IMR-90 (cell line): ENCODE measurements at regions not wholly inside any gene's neighbourhood (a gene's known extent, or its start where the extent isn't known, plus 50 kb on each side); places are given as distances from the start of the nearest gene placed in this dataset.

Experiments used
- ATAC-seq: fragments of 200-7000 bp; cut with Tn5 transposase; 2 replicates; pipeline ENCODE4 v1.9.1; 2020; ENCODE audit warnings: low read depth, mild to moderate bottlenecking, moderate library complexity
- BruUV-seq: library from RNA; stranded (reverse); fragments of 400-500 nt; replicated peaks from 2 replicates; lab custom pipeline; 2021; lab: Mats Ljungman, UMichigan
- CTCF ChIA-PET: fragments of 300-600 bp; formaldehyde crosslinking; extraction: SDS; loops from one replicate; lab custom pipeline; 2021; ENCODE audit warnings: antibody characterized with exemption; lab: Yijun Ruan, JAX
- POLR2A ChIA-PET: fragments of 300-600 bp; sonication (Branson Sonifier 250); formaldehyde crosslinking; loops from one replicate; lab custom pipeline; 2022; ENCODE audit warnings: antibody characterized with exemption; ENCODE audit not compliant: unreplicated experiment; lab: Charles Lee
- DNase-seq: peaks from one replicate; pipeline ENCODE4 v3.0.0; 2013
- H2AFZ ChIP-seq: replicated peaks from 2 replicates; pipeline ENCODE3; 2013; ENCODE audit warnings: low read length, mild to moderate bottlenecking; ENCODE audit not compliant: poor library complexity
- H2AK5ac ChIP-seq: 2 replicates; pipeline ENCODE4 v1.6.1; 2013; ENCODE audit warnings: low read depth, low read length, inconsistent platforms
- H2AK9ac ChIP-seq: replicated peaks from 2 replicates; pipeline ENCODE3; 2013; ENCODE audit warnings: mild to moderate bottlenecking, low read depth, low read length, moderate library complexity; ENCODE audit not compliant: poor library complexity
- H2BK120ac ChIP-seq: 2 replicates; pipeline ENCODE4 v1.6.1; 2013; ENCODE audit warnings: low read depth, low read length, inconsistent platforms
- H2BK15ac ChIP-seq: 3 replicates; pipeline ENCODE4 v1.6.1; 2013; ENCODE audit warnings: low read depth, low read length, inconsistent platforms
- H2BK20ac ChIP-seq: 2 replicates; pipeline ENCODE4 v1.6.1; 2013; ENCODE audit warnings: low read depth, mild to moderate bottlenecking, inconsistent platforms, low read length, moderate library complexity
- H2BK5ac ChIP-seq: 2 replicates; pipeline ENCODE4 v1.6.1; 2013; ENCODE audit warnings: mild to moderate bottlenecking, low read depth, low read length, inconsistent platforms; ENCODE audit not compliant: poor library complexity, severe bottlenecking
- H3K14ac ChIP-seq: replicated peaks from 2 replicates; pipeline ENCODE4 v1.6.1; 2013; ENCODE audit warnings: low read depth, low read length, inconsistent platforms
- H3K18ac ChIP-seq: 2 replicates; pipeline ENCODE4 v1.6.1; 2013; ENCODE audit warnings: low read depth, low read length, control low read depth
- H3K23ac ChIP-seq: 2 replicates; pipeline ENCODE4 v1.6.1; 2013; ENCODE audit warnings: low read depth, low read length, inconsistent platforms
- H3K27ac ChIP-seq: 2 replicates; pipeline ENCODE4 v1.5.1; 2013; ENCODE audit warnings: mild to moderate bottlenecking, control low read depth, low read length; ENCODE audit not compliant: insufficient read depth
- H3K27me3 ChIP-seq: 2 replicates; pipeline ENCODE4 v1.6.1; 2013; ENCODE audit warnings: low read length; ENCODE audit not compliant: control insufficient read depth, insufficient read depth
- H3K36me3 ChIP-seq: 2 replicates; pipeline ENCODE4 v1.6.1; 2013; ENCODE audit warnings: low read length, mixed read lengths; ENCODE audit not compliant: control insufficient read depth, insufficient read depth
- H3K4ac ChIP-seq: 2 replicates; pipeline ENCODE4 v1.6.1; 2013; ENCODE audit warnings: low read depth, low read length, inconsistent platforms
- H3K4me1 ChIP-seq: 2 replicates; pipeline ENCODE4 v1.6.1; 2013; ENCODE audit warnings: low read length, mixed read lengths; ENCODE audit not compliant: control insufficient read depth, insufficient read depth
- H3K4me2 ChIP-seq: 2 replicates; pipeline ENCODE4 v1.6.1; 2013; ENCODE audit warnings: low read depth, mild to moderate bottlenecking, control low read depth, low read length, moderate library complexity
- H3K4me3 ChIP-seq: 2 replicates; pipeline ENCODE4 v1.5.1; 2013; ENCODE audit warnings: low read depth, mild to moderate bottlenecking, control low read depth, low read length, moderate library complexity; ENCODE audit not compliant: insufficient read depth
- H3K56ac ChIP-seq: 2 replicates; pipeline ENCODE4 v1.6.1; 2013; ENCODE audit warnings: low read length, inconsistent platforms; ENCODE audit not compliant: insufficient read depth; ENCODE audit errors: extremely low read depth
- H3K79me1 ChIP-seq, 2 experiments: 2 replicates each; pipeline ENCODE4 v1.6.1; 2013; ENCODE audit warnings: low read length in 2 of 2, inconsistent platforms in 1 of 2, low read depth in 1 of 2
- H3K9ac ChIP-seq: 2 replicates; pipeline ENCODE4 v1.6.1; 2013; ENCODE audit warnings: low read depth, low read length, control low read depth
- H3K9me1 ChIP-seq: 2 replicates; pipeline ENCODE4 v1.6.1; 2013; ENCODE audit warnings: low read length, inconsistent platforms; ENCODE audit not compliant: insufficient read depth
- H3K9me3 ChIP-seq: 2 replicates; pipeline ENCODE4 v1.6.1; 2013; ENCODE audit warnings: low read length; ENCODE audit not compliant: control insufficient read depth, insufficient read depth
- H4K20me1 ChIP-seq: 2 replicates; pipeline ENCODE4 v1.6.1; 2013; ENCODE audit warnings: low read length, inconsistent platforms; ENCODE audit not compliant: insufficient read depth
- H4K5ac ChIP-seq: 2 replicates; pipeline ENCODE4 v1.6.1; 2013; ENCODE audit warnings: mild to moderate bottlenecking, low read depth, low read length, control low read depth
- H4K8ac ChIP-seq, 2 experiments: 2 replicates each; pipeline ENCODE4 v1.6.1; 2013; ENCODE audit warnings: low read depth in 2 of 2, low read length in 2 of 2, control low read depth in 1 of 2, inconsistent platforms in 1 of 2
- H4K91ac ChIP-seq: 2 replicates; pipeline ENCODE4 v1.6.1; 2013; ENCODE audit warnings: low read depth, low read length, inconsistent platforms; ENCODE audit not compliant: insufficient read depth
- CHD1 ChIP-seq: IDR thresholded peaks from 2 replicates; pipeline ENCODE4 v1.6.1; 2012; ENCODE audit warnings: low read depth, low read length, improper control_type of control experiment
- MAZ ChIP-seq: IDR thresholded peaks from 2 replicates; pipeline ENCODE4 v1.6.1; 2012; ENCODE audit warnings: low read depth, mild to moderate bottlenecking, low read length, improper control_type of control experiment, moderate library complexity, borderline replicate concordance
- NFE2L2 ChIP-seq: fragments of 150-350 bp; IDR thresholded peaks from 2 replicates; pipeline ENCODE4 v1.6.1; 2016; ENCODE audit warnings: low read depth, mild to moderate bottlenecking, low read length
- RAD21 ChIP-seq: IDR thresholded peaks from 2 replicates; pipeline ENCODE4 v1.6.1; 2012; ENCODE audit warnings: low read length, improper control_type of control experiment
- SMC3 ChIP-seq: fragments of 150-350 bp; IDR thresholded peaks from 2 replicates; pipeline ENCODE4 v1.6.1; 2016; ENCODE audit warnings: low read depth, mild to moderate bottlenecking, antibody characterized with exemption, low read length, moderate library complexity
- WGBS, 2 experiments: methylation state at CpG; one replicate each; pipeline versions ENCODE4 v1.1.5 to v1.1.7; 2013; ENCODE audit warnings: missing lambda C conversion rate in 2 of 2; ENCODE audit not compliant: insufficient read length in 1 of 2; ENCODE audit errors: extremely low coverage in 2 of 2; 5-methylcytosine and 5-hydroxymethylcytosine counted together
- dilution Hi-C: fragments of 300-500 bp; cut with HindIII; formaldehyde crosslinking; loops from one replicate; pipeline ENCODE4 v1.14.3; 2018; ENCODE audit warnings: low sequenced_read_pairs; ENCODE audit not compliant: unreplicated experiment
- in situ Hi-C: fragments of 300-500 bp; cut with MboI; formaldehyde crosslinking; loops from 3 replicates; pipeline ENCODE4 v1.14.3; 2019; ENCODE audit warnings: low sequenced_read_pairs, inconsistent platforms, mixed read lengths
- intact Hi-C: fragments of 100-400 bp; cut with micrococcal nuclease; formaldehyde crosslinking; loops from 2 replicates; pipeline ENCODE4 v1.10.0; 2022

DNA sequence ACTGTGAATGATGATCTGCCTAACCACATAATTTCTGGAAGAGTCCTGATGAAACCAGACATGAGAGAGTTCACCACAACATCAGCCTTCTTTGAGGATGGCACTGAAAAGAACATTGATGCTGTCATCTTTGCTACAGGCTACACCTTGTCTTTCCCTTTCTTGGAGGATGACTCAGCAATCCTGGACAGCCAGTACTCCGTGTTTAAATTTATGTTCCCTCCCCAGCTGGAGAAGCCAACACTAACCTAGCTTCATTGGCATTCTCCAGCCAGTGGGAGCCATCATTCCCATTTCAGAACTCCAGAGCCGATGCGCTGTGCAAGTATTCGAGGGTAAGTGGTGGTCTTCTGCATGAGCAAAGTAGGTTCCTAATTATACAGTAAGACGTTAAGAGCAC is 164.1 kb upstream of the POGK start:
- in situ Hi-C loops (no loop called here), intact Hi-C loops (no loop called here), dilution Hi-C loops (no loop called here)
- Histone ChIP-seq H3K18ac (no peak overlapping the region), H4K8ac (no peak overlapping the region), H2AK9ac (no peak overlapping the region), H3K9me1 (no peaks in the 10 kb centered on the region), H3K4me3 (no peak overlapping the region), H3K23ac (no peak overlapping the region), H3K27ac (no peak overlapping the region), H3K4me2 (no peak overlapping the region), H4K5ac (no peak overlapping the region), H3K79me1 (no peaks in the 10 kb centered on the region), H3K9ac (no peak overlapping the region), H3K4me1 (no peaks in the 10 kb centered on the region), H2AK5ac (no peak overlapping the region), H3K14ac (no peak overlapping the region), H2BK120ac (no peak overlapping the region), H3K4ac (no peak overlapping the region), H4K91ac (no peak overlapping the region), H3K36me3 (no peaks in the 10 kb centered on the region), H2BK20ac (no peak overlapping the region), H4K20me1 (no peaks in the 10 kb centered on the region), H2BK5ac (no peak overlapping the region), H3K56ac (no peak overlapping the region), H3K9me3 (peaks cover 10% of the 10 kb centered on the region; the same call in 1 of the 2 replicates), H2BK15ac (no peak overlapping the region), H3K27me3 (no peaks in the 10 kb centered on the region), H2AFZ (no peak overlapping the region)
- DNase-seq (no peak), ATAC-seq (no peak)
- BruUV-seq, result no TSS peak
- whole genome bisulfite sequencing, 2 experiments, result no CpG with 5 or more reads among the region's 5 CpGs
- POLR2A ChIA-PET, result no interaction called here
- TF ChIP-seq RAD21 (no peak), CHD1 (no peak), MAZ (no peak), SMC3 (no peak), NFE2L2 (peak; percentile 86)
- CTCF ChIA-PET, result no interaction called here
